ENCODE measurements at regions not wholly inside any gene's neighbourhood (a gene's known extent, or its start where the extent isn't known, plus 50 kb on each side); places are given as distances from the start of the nearest gene placed in this dataset.

DNA sequence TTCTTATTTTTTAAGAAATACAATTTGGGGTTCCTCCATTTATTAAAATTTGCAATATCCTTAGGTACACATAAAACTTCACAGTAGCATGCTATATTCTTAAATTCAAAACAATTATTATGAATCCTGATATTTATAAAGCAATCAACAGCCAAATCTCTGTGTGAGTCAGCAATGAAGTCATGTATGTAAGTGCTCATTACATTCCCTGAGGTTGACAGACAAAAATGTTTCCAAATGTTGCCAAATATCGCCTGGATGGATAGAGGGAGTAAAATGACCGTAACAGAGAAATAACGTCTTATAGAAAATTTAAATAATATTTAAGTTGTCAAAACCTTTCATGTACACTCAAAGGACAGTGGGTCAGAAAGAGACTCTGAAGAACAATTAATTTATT, 220.0 kb downstream of the PCDH18 start:
- TF ChIP-seq, protein P1, sequence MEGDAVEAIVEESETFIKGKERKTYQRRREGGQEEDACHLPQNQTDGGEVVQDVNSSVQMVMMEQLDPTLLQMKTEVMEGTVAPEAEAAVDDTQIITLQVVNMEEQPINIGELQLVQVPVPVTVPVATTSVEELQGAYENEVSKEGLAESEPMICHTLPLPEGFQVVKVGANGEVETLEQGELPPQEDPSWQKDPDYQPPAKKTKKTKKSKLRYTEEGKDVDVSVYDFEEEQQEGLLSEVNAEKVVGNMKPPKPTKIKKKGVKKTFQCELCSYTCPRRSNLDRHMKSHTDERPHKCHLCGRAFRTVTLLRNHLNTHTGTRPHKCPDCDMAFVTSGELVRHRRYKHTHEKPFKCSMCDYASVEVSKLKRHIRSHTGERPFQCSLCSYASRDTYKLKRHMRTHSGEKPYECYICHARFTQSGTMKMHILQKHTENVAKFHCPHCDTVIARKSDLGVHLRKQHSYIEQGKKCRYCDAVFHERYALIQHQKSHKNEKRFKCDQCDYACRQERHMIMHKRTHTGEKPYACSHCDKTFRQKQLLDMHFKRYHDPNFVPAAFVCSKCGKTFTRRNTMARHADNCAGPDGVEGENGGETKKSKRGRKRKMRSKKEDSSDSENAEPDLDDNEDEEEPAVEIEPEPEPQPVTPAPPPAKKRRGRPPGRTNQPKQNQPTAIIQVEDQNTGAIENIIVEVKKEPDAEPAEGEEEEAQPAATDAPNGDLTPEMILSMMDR (IDR thresholded peaks at IDR 0.05), result no peak
- TF ChIP-seq POLR2A (IDR thresholded peaks at IDR 0.05), result no peak
